C4-2B (cell line): ENCODE measurements at regions not wholly inside any gene's neighbourhood (a gene's known extent, or its start where the extent isn't known, plus 50 kb on each side); places are given as distances from the start of the nearest gene placed in this dataset.

Source experiments
- ZFX ChIP-seq: fragments of 450-650 bp; IDR thresholded peaks from 2 replicates; pipeline ENCODE4 v1.6.1; 2017
- TF ChIP-seq, protein P1 (sequence below): fragments of 450-650 bp; conservative IDR thresholded peaks from 2 replicates; pipeline ENCODE4 v1.5.1; 2017; ENCODE audit warnings: mild to moderate bottlenecking

DNA sequence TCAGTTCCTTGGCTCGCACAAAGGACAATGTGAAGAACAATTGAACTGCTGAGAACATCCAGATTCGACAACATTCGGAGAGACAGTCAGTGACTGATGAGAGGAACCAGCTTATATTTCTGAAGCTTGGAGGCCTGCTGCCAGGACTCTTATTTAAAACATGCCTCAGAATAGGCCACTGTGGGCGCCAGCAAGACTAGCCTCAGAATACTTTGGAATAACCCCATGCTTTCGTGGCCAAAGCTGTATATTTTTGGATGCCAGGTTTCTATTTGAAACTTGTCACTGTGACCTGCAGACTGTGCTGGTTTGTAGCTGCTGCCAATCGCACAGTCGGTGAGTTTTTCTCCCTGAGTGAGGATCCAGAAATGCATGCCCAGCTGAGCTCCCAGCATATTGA lies 129.9 kb upstream of the UBE3A start:
- TF ChIP-seq, protein P1, sequence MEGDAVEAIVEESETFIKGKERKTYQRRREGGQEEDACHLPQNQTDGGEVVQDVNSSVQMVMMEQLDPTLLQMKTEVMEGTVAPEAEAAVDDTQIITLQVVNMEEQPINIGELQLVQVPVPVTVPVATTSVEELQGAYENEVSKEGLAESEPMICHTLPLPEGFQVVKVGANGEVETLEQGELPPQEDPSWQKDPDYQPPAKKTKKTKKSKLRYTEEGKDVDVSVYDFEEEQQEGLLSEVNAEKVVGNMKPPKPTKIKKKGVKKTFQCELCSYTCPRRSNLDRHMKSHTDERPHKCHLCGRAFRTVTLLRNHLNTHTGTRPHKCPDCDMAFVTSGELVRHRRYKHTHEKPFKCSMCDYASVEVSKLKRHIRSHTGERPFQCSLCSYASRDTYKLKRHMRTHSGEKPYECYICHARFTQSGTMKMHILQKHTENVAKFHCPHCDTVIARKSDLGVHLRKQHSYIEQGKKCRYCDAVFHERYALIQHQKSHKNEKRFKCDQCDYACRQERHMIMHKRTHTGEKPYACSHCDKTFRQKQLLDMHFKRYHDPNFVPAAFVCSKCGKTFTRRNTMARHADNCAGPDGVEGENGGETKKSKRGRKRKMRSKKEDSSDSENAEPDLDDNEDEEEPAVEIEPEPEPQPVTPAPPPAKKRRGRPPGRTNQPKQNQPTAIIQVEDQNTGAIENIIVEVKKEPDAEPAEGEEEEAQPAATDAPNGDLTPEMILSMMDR, result no peak
- no peak for TF ChIP-seq ZFX
